ENCODE measurements at regions not wholly inside any gene's neighbourhood (a gene's known extent, or its start where the extent isn't known, plus 50 kb on each side); places are given as distances from the start of the nearest gene placed in this dataset.

GRCh38 chr2:8624855-8625398 is 56.9 kb upstream of the ID2 start:
- DNase-seq (ENCODE audit: low spot score) = no peak

- no peak for DNase-seq (ENCODE audit: low spot score)
These were observed 56.2 kb upstream of the ID2 start for GRCh38 chr2:8625399-8626300.

GRCh38 chr2:8626572-8626971 is 55.3 kb upstream of the ID2 start:
- DNase-seq (ENCODE audit: low spot score) = no peak

- DNase-seq (ENCODE audit: low spot score) = no peak
These were observed 54.7 kb upstream of the ID2 start for GRCh38 chr2:8627019-8627691.

- peak; percentile 63 for DNase-seq (ENCODE audit: low spot score)
These were observed 54.2 kb upstream of the ID2 start for GRCh38 chr2:8627692-8628085.

- peak; percentile 85 for DNase-seq (ENCODE audit: low spot score)
These were observed 53.5 kb upstream of the ID2 start for GRCh38 chr2:8628179-8628865.

GRCh38 chr2:8628866-8629209 is 53.0 kb upstream of the ID2 start:
- peak; percentile 32 for DNase-seq (ENCODE audit: low spot score)

GRCh38 chr2:8629402-8629801 is 52.5 kb upstream of the ID2 start:
- DNase-seq (ENCODE audit: low spot score) = peak; percentile 64

GRCh38 chr2:8630676-8631464 is 51.0 kb upstream of the ID2 start:
- DNase-seq (ENCODE audit: low spot score) = no peak

- DNase-seq (ENCODE audit: low spot score) = no peak
These were observed 50.3 kb upstream of the ID2 start for GRCh38 chr2:8631465-8632005.
